Endodermal cell (in vitro differentiated cells): ENCODE measurements at regions not wholly inside any gene's neighbourhood (a gene's known extent, or its start where the extent isn't known, plus 50 kb on each side); places are given as distances from the start of the nearest gene placed in this dataset.

Experiments
- DNase-seq: peaks from one replicate; pipeline ENCODE4 v3.0.0-alpha.2; 2017
- H3K27ac ChIP-seq: 2 replicates; pipeline ENCODE4 v1.5.1; 2013; ENCODE audit warnings: mild to moderate bottlenecking, low read depth, low read length, moderate library complexity
- H3K27me3 ChIP-seq: 2 replicates; pipeline ENCODE4 v1.6.1; 2013; ENCODE audit warnings: mild to moderate bottlenecking, low read length, moderate library complexity; ENCODE audit not compliant: insufficient read depth, control insufficient read depth, poor library complexity, severe bottlenecking
- H3K36me3 ChIP-seq: 2 replicates; pipeline ENCODE4 v1.7.0; 2013; ENCODE audit warnings: mild to moderate bottlenecking, low read length, moderate library complexity; ENCODE audit not compliant: control insufficient read depth, insufficient read depth
- H3K4me1 ChIP-seq: one replicate; pipeline ENCODE4 v1.7.0; 2013; ENCODE audit warnings: low read length; ENCODE audit not compliant: control insufficient read depth, insufficient read depth
- H3K4me3 ChIP-seq: 2 replicates; pipeline ENCODE4 v1.5.1; 2013; ENCODE audit warnings: mild to moderate bottlenecking, low read length, moderate library complexity
- H3K9ac ChIP-seq: 2 replicates; pipeline ENCODE4 v1.6.1; 2013; ENCODE audit warnings: mild to moderate bottlenecking, low read length, moderate library complexity; ENCODE audit not compliant: poor library complexity, severe bottlenecking; ENCODE audit errors: extremely low read depth
- H3K9me3 ChIP-seq: 2 replicates; pipeline ENCODE4 v1.6.1; 2013; ENCODE audit warnings: mild to moderate bottlenecking, low read length, moderate library complexity; ENCODE audit not compliant: control insufficient read depth
- H3K27ac Mint-ChIP-seq: 2 replicates; pipeline ENCODE4 v1.8.0; 2020; ENCODE audit warnings: mixed read lengths
- H3K27me3 Mint-ChIP-seq: 2 replicates; pipeline ENCODE4 v1.8.0; 2021; ENCODE audit warnings: mild to moderate bottlenecking, mixed read lengths; ENCODE audit not compliant: insufficient read depth
- H3K36me3 Mint-ChIP-seq: 2 replicates; pipeline ENCODE4 v1.8.0; 2020; ENCODE audit warnings: low read depth, mixed read lengths
- H3K4me1 Mint-ChIP-seq: 2 replicates; pipeline ENCODE4 v1.8.0; 2020; ENCODE audit warnings: mixed read lengths
- H3K4me3 Mint-ChIP-seq: 2 replicates; pipeline ENCODE4 v1.8.0; 2020; ENCODE audit warnings: mild to moderate bottlenecking, moderate library complexity, mixed read lengths
- H3K9me3 Mint-ChIP-seq: 2 replicates; pipeline ENCODE4 v1.8.0; 2020; ENCODE audit warnings: mild to moderate bottlenecking, mixed read lengths
- WGBS, 2 experiments: methylation state at CpG; one replicate each; pipeline versions ENCODE4 v1.1.5 to v1.1.7; 2013; ENCODE audit warnings: missing lambda C conversion rate in 2 of 2, mixed read lengths in 1 of 2; ENCODE audit not compliant: insufficient coverage in 1 of 2, insufficient read length in 1 of 2; 5-methylcytosine and 5-hydroxymethylcytosine counted together
- TF ChIP-seq, protein P1 (sequence below): fragments of 200-600 bp; sonication (generic); conservative IDR thresholded peaks from 2 replicates; pipeline ENCODE4 v1.5.0; 2021; ENCODE audit warnings: antibody characterized with exemption, mild to moderate bottlenecking

DNA sequence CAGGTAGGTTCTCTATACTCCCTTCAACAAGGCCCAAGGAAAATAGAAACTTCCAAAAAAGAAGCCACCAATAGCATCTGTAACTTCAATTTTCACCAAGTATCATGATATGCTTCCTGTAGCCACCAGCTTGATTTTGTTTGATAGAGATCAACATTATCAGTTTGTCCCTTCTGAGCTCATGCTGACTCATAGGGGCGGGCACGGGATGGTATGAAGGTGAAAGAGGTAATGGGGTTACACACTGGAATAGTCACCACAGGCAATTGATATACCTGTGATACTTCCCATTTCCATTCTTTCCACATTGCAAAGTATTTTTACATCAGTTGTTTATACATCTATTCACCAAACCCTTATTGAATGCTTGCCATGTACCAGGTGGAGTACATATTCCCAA, 134.1 kb downstream of the KCNA5 start:
- Histone ChIP-seq H3K4me1 (no peaks in the 10 kb centered on the region), H3K27ac (no peak overlapping the region), H3K27me3 (no peaks in the 10 kb centered on the region), H3K9ac (no peak overlapping the region), H3K4me3 (no peak overlapping the region), H3K36me3 (no peaks in the 10 kb centered on the region), H3K9me3 (no peaks in the 10 kb centered on the region)
- Mint-ChIP-seq H3K27me3 (peaks cover 4% of the 10 kb centered on the region), H3K4me3 (no peak overlapping the region), H3K27ac (no peak overlapping the region), H3K36me3 (no peaks in the 10 kb centered on the region), H3K4me1 (no peaks in the 10 kb centered on the region), H3K9me3 (no peaks in the 10 kb centered on the region)
- WGBS, 2 experiments, result no CpG with 5 or more reads among the region's 2 CpGs
- TF ChIP-seq, protein P1, sequence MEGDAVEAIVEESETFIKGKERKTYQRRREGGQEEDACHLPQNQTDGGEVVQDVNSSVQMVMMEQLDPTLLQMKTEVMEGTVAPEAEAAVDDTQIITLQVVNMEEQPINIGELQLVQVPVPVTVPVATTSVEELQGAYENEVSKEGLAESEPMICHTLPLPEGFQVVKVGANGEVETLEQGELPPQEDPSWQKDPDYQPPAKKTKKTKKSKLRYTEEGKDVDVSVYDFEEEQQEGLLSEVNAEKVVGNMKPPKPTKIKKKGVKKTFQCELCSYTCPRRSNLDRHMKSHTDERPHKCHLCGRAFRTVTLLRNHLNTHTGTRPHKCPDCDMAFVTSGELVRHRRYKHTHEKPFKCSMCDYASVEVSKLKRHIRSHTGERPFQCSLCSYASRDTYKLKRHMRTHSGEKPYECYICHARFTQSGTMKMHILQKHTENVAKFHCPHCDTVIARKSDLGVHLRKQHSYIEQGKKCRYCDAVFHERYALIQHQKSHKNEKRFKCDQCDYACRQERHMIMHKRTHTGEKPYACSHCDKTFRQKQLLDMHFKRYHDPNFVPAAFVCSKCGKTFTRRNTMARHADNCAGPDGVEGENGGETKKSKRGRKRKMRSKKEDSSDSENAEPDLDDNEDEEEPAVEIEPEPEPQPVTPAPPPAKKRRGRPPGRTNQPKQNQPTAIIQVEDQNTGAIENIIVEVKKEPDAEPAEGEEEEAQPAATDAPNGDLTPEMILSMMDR, result no peak
- no peak for DNase-seq

DNA sequence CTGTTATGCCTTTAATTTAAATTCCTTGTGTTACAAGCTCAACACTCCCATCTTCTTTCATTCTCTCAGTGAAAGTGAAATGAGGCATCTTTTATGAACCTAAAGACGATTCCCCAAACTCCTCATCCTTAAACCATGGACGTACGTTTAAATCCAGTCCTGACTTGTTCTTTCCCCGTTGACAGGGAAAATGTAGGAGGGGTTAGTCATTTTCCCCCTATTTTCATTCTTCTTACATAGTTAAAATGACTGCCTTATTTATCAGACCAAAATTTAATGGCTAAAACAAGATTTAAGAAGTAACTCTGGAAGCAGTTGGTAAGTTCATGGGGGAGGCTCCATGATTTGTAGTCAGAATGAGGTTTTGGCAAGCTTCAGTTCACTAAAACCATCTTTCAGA, 134.9 kb downstream of the KCNA5 start:
- Histone ChIP-seq H3K4me3 (no peak overlapping the region), H3K27me3 (no peaks in the 10 kb centered on the region), H3K9me3 (no peaks in the 10 kb centered on the region), H3K9ac (no peak overlapping the region), H3K36me3 (no peaks in the 10 kb centered on the region), H3K4me1 (no peaks in the 10 kb centered on the region), H3K27ac (no peak overlapping the region)
- Mint-ChIP-seq H3K36me3 (no peaks in the 10 kb centered on the region), H3K27ac (no peak overlapping the region), H3K9me3 (no peaks in the 10 kb centered on the region), H3K27me3 (peaks cover 4% of the 10 kb centered on the region), H3K4me3 (no peak overlapping the region), H3K4me1 (no peaks in the 10 kb centered on the region)
- 95 to 100% methylated on average over 2 to 4 of the region's 4 CpGs for WGBS, 2 experiments
- TF ChIP-seq, protein P1, result no peak
- no peak for DNase-seq

DNA sequence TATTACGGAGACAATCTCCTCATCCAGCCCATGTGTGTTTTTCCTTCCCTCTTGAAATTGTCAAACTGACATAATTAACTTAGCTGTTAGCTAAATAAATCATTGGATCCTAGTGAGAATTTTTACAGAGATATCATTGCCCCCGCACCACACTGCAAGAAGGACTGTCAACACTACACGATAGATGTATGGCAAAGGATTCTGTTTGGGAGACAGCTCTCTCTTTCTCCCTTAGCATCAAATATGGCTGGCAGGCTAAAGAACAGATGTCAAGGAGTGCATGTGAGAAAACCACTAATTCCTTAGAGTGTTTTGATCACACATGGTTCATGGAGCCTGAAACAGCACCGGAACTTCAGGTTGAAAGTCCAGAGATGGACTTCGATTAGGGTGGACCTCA, 136.8 kb downstream of the KCNA5 start:
- WGBS, 2 experiments, result 95 to 100% methylated on average over 4 to 5 of the region's 5 CpGs
- H3K27ac Mint-ChIP-seq, result no peak overlapping the region
- TF ChIP-seq, protein P1, result no peak
- H3K4me3 Mint-ChIP-seq, result no peak overlapping the region
- no peak overlapping the region for H3K9ac ChIP-seq
- no peaks in the 10 kb centered on the region for H3K36me3 ChIP-seq
- no peaks in the 10 kb centered on the region for H3K9me3 Mint-ChIP-seq
- DNase-seq, result no peak
- H3K4me1 ChIP-seq, result no peaks in the 10 kb centered on the region
- peaks cover 4% of the 10 kb centered on the region for H3K27me3 Mint-ChIP-seq
- no peaks in the 10 kb centered on the region for H3K27me3 ChIP-seq
- no peak overlapping the region for H3K4me3 ChIP-seq
- no peaks in the 10 kb centered on the region for H3K9me3 ChIP-seq
- H3K4me1 Mint-ChIP-seq, result no peaks in the 10 kb centered on the region
- no peaks in the 10 kb centered on the region for H3K36me3 Mint-ChIP-seq
- H3K27ac ChIP-seq, result no peak overlapping the region
